GOT3 (cell line): ENCODE measurements at regions not wholly inside any gene's neighbourhood (a gene's known extent, or its start where the extent isn't known, plus 50 kb on each side); places are given as distances from the start of the nearest gene placed in this dataset.

Experiments
- DNase-seq: peaks from one replicate; lab custom pipeline; 2025; ENCODE audit warnings: mixed read lengths; lab: John Stamatoyannopoulos, UW

DNA sequence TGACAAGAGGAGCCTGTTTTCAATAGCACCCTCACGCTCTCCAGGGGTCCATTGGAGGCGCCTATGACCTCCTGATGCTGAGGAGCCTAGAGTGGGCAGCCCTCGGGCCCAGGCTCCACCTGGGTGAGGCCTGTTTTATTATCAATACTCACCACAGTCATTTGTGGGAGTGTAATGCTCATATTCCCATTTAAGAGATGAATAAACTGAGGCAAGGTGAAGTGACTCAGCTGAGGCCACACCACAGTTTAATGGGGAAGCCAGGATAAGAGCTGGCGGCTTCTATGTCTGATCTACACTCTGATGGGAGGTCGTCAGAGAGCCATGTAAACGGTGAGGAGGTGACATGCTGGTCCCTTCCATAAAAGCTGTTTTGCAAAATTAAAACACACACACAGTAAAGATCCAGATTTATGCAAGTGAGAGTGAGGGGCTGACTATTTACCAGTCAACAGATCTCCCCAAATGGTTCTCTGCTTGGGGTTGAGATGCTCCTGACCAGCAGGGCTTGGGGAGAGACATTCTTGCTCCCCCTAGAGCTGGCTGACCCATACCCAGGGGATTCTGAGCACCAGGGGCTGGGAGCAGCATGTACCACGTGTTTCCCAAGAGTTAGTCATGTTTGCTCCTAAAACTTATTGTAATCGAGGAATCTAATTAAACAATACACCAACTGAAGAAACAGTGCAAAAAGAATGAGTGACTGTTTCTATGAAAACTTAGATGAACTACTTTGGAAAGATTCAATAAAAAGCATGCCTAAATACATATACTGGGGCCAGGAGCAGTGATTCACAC lies 81.0 kb upstream of the INSIG1 start:
- no peak for DNase-seq

DNA sequence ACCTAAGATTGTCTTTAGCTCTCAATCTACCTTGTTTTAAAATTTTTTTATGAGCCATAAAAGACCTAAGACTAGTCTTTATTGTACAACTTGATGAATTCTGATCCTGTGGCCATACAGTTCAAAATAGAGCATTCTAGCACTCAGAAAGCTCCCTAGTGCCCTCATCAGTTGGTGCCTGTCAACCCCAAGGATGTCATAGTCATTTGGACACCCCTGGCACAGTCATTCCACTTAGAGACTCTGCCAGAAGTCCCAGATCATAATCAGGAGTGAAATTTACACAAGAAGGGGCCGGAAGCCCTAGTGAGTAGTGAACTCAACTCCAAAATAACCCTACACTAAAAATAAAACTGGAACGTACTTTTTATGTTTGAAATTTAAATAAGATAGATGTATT lies 80.0 kb upstream of the INSIG1 start:
- DNase-seq, result no peak

DNA sequence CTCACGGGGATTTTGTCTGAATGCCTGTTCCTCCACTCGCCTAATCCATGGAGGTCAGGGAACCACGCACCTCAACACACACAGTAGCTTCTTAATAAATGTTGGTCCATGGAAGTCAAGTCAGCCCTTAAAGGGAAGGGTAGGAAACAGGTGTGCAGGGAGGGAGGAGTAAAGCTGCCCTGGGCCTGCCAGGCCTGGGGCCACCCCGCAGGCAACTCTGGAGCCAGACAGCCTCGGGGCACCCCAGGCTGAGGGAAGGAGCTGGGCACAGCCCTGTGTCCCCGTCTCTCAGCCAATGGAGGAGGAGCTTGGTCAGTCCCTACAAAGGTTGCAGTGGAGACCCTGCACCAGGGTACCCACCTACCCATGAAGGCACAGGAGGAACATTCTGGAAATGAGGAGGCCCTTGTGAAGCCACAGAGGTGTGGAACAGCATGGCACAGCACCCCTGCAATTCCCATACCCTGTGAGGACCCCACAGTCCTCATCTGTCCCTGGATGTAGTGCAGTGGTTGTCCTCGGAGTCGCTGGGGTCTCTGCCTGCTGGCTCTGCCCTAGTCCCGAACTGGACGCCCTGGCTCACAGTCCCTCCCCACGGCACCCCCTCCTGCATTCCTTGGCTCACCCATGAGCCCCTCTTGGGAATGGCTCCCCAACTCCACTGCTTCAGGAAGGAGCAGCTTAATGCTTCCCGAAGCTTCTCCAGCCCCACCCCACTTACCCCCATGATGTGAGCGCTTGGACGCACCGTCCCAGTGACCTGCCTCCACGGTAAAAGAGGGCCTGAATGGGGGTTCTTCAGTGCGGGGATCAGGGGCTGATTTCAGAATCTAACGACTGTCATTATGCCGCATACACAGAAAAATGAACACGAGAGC lies 79.2 kb upstream of the INSIG1 start:
- DNase-seq, result no peak

DNA sequence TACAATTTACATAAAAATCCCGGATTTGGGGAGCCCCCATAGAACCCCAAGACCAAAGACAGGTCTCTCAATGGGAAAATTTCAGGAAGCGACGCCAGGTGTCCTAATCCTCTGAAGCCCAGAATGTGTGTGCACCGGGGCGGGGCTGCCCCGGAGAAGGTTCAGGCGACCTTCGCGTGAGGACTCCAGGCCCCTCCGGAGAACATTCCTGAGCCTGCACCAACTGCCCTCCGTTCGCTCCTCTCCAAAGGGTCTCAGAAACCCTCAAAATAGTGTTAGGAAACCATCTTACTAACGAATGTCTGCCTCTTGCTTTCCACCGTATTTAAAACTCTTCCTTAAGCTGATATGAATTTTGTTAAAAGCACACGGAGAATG lies 78.5 kb upstream of the INSIG1 start:
- DNase-seq, result no peak

DNA sequence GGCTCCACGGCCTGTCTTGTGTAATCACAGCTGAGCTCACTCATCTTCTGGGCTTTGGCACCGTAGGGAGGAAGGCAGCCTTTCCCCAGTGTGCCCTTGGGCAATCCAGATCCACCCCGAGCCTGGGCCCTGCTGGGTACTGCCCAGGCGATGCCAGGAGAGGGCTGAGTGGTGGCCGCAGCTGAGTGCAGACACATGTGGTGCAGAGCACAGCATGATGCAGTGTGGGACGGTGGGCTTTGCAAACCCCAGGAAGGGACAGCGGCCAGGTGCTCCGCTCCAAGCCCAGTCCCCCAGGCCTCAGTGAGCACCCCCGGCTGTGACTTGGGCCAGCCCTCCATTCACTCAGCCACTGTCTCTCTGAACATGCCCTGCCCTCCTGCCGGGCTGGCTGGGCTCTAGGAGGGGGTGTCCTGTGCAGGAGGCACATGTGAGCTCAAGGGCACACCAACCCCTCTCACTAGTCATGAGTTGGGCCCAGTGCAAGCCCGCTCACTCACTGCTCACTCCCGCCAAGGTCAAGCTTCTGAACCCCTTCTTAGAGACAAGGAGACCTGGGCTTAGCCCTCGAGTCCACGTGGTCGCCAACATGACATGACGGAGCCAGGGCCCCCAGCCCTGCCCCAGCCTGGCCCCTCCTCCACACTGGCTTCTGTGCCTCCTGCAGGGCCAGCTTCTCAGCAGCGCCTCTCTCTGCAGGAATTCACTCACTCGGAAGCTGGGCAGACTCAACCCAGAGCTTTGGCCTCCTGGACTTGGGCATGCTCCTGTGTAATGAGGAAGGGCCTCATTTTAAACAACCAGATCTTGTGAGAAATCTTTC lies 77.5 kb upstream of the INSIG1 start:
- peak; percentile 24 for DNase-seq

DNA sequence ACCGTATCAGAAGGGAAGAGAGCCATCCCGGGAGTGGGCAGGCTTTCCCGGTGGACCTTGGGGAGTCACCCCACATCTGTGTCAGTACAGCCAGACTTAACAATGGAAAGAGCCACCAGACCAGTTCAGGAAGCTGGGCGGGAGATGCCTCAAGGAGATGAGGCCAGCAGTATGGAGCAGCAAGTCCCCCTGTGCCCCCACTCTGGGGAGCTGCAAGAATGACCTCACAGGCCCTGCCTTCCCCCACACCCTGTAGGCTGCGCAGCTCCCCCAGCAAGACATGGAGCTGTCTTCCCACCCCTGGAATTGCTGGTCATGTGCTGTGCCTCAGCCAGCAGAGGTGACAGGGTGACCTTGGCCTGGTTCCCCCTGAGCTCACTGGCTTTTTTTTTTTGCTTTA lies 76.8 kb upstream of the INSIG1 start:
- DNase-seq, result no peak

DNA sequence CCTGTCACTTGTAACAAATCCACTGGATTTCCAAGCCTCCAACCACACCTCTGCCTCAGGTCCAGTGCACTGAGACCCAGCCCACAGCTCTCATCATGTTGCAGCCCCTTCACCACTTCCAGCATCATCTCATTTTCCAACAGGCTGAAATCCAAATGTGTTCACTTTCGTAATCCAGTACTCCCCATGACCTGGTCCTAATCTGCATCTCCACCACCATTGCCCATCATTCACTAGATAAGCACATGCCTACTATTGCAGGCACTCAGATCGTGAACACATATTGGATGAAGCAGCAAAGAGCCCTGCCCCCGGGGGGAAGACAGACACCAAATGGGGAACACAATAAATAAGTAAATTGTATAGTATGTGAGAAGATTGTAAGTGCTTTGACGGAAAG lies 76.1 kb upstream of the INSIG1 start:
- DNase-seq, result no peak

DNA sequence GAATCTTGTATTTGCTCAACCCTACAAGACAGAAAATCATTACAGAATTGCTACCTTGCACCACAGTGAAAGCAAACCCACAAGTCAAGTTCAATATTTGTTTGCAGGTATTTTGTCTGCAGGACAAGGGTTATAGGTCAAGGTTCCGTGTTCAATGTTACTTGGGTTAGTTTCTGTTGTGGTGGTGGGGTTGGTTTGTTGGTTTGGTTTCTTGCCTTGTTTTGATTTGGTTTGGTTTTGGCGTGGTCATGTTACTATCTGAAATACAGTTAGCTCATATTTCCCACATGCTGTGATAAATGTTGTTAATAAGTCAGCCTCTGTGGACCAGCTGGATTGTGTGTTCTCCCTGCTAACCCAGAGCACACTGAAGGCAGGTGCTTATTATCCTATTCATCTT lies 75.6 kb upstream of the INSIG1 start:
- DNase-seq, result no peak

DNA sequence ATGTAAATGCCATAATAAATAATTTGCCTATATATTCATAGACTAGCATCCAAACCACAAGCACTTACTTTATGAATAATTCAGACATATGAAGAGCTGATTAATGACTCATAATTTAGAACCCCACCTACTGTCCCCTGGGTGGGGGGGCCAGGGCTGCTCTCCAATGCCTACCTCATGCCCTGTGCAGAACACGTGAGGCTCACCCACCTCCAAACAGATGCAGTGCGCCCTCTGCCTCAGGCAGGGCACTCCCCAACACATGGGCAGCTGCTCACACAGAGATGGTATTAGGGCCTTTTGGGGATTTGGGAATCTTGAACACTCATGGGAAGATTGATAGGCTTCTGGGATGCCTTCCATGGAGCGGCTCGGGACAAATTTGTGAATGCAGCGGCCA lies 75.1 kb upstream of the INSIG1 start:
- DNase-seq, result no peak

DNA sequence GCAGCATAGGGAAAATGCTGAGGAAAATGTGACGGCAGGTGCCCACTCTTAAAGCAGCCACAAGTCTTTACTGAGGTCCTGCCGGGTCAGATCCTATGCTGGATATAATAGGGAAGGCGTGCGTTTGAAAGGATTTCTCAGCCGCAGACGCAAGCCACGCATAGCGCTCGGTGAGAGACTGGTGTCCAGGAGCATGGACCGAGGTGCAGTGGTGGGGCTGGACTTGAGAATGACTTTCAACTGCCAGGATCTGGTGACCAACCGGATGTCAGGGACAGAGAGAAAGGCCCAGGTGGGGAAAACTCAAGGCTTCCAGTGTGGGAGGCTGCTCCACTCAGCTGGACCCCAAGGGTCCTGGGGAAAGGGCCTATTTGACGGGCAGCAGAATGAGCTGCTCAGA lies 74.7 kb upstream of the INSIG1 start:
- no peak for DNase-seq

DNA sequence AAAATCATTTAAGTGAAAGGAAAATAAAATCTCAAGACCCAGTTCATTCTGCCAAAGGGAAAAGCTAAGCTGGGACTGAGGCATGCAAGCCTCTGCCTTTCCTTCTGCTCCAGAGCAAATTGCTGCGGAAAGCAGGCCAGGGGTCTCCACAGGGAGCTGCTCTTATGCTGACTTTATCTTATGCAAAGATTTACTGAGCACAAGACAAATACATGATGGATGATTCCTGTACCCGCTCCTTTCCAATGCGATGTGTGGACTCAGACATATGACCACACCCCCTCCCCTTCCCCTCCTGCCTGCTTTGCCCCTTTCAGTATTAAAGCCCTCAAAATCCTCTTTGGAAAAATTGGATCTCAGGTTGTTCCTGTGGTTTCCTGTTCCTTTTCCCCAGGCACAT lies 74.2 kb upstream of the INSIG1 start:
- no peak for DNase-seq

DNA sequence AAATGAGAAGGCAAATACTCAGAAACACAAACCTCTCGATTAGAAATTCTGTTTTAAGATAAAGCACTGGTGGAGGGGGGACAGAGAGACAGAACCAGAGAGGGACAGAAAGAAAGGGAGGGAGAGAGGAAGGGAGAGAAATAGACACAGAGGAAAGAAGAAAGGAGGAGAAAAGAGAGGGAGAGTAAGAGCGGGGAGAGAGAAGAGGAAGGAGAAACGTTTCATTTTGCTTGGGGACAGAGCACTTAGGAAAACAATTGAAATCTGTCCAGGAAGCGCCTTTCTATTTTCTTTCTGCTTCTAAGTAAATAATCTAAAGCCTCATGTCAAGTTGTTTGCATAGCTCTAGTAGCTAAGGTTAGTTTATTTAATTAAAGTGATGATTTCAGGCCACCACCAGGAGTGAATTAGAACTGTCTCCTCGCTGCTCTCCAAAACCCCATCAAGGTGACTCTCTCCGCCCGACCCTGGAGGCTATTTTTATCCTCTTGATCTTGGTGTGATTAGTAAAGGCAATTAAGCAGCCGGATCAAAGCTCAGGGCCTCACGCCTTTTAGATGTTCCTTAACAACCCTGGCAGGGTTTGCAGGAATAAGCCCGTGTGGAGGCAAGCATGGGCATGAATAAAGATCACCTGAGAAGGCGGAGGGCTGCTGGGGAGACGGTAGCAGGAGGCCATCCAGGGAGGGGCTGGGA lies 73.4 kb upstream of the INSIG1 start:
- no peak for DNase-seq

DNA sequence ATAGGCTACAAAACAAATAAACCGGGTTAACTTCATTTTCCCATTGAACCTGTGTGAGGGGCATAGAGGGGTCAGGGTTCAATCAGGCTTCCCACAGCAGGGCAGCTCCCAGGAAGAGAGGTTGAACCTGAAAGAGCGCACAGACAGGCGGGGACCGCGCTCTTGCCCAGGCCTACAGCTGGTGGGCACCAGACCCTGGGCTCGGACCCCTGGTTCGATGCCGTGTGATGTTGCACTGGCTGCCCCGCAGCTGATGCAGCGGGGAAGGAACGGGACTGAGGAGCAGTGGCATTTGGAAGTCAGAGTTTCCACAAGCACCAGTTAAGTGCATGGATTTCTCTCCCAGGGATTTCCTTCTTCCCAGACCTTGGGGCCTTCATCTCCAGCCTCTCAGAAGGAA lies 72.6 kb upstream of the INSIG1 start:
- no peak for DNase-seq

DNA sequence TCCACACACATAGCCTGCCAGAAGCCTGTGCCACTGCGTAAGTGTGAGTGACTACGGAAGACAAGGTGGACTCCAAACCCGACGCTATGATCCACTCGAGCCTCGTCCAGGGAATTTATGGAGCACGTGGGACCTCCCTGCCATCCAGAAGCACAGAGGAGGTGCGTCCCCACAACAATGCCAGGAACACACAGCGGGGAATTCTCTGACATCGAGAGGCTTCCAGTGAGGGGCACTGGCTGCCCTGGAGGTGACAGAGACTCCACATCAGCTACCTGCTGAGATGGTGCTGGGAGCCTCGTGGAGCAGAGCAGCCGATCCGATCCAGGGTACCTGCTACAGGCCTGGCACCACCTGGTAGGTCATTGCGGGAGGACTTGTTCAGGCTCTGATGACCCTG lies 72.2 kb upstream of the INSIG1 start:
- no peak for DNase-seq

DNA sequence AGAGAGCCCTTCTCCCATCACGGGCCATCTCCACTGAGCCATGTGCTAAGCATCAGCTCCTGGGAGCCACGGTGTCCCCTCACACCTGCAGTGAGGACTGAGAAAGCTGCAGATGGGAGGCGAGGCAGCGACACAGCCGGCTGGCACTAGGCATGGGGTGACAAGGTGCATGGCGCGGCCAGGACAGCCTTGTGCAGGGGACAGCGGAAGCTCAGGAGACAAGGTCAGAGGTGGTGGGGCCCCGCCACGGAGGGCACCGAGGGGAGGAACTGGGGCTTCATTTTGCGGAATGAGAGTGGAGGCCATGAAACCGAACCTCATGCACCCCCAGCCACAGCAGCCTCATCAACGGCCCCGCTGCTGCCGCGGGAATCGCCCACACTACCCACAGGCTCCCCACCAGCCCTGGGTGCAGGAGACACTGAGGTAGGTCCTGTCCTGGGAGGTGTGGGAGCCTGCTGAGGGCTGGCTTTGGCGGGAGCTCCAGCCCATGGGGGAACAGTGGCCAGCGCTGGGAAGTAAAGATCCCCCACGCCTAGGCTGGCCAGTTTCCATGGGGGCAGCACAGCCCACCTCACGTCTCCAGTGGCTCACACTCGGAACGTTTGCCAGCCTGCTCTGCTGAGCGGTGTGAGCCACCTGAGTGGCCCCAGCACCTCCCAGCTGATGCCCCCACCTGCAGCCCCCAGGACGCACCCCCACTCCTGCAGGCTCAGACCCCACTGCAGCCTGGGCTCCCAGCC lies 71.2 kb upstream of the INSIG1 start:
- no peak for DNase-seq

DNA sequence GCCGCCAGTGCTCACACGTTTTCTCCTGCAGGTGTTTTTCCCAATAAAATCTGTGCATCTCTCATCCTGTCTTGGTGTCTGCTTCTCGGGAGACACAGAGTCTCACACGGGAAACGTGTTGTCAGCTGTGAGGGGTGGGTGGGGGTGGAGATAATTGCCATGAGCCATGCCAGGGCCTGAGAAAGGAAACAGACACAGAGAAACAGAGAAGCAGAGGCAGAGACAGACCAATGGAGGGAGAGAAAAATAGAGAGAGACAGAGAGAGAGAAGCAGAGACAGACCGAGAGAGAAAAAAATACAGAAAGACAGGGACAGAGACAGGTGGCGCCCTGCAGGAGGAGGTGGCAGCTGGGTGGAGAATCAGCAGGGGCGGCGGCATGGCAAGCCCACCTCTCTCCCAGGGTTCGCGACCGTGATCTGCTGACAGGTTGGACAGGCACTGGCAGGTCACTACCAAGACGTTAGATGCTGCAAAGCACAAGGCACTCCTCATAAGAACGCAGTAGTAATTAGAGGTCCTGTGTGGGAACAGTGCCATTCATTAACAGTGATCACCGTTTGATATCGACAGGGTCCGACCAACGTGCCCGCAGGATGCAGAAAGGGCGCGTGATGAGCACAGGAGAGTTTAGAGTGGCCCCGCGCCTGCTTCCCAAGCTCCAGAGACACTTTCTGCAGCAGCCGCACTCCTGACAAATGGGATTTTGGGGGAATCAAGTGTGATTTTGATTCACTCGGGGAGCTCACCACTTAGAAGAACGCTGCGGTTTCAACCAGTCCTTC lies 70.5 kb upstream of the INSIG1 start:
- no peak for DNase-seq

DNA sequence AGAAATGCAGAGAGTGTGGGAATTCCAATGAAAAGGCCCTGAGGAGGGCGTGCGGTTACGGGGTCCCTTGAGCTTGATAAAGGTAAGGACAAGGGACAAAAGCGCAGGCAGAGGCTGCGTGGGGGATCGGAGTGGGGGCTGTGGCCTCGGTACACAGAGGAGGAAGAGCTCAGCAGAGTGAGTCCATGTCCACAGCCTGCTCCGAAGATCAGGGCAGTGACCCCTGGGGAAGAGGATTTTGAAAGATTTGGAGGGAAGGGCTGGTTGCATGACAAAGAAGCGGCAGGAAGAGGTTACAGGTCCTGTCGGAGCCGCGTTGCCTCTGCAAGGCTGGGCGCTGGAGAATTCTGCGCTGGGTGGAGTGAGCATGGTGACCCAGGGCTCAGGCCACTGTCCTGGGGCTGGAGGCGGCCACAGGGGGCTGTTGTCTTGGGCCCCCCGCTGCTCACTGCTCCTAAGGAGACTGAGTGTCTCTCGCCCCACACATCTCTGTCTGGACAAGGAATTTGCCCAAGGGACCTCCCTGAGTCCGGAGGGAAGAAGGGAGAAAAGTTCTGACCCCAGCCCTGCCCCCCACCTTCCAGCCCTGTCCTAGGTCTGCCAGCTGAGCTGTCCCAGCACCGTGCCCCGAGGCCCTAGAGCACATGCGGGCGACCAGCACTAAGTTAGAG lies 69.8 kb upstream of the INSIG1 start:
- no peak for DNase-seq

DNA sequence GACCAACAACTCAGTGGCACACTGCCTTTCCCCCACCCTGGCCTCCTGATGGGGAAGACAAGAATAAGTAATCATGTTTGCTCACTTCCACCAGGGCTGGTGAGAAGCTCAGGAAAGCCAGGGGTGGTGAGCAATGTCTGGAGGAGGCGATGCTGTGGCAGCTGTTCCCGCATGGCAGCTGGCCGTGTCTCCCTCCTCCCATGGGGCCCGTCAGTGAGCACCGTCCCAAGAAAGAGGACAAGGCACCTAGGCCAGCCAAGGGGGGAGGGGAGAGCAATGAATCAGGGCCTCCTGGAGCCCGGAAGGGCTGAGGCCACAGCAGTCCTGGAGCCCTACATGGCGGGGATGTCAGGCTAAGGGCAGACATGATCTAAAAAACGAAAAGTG lies 69.2 kb upstream of the INSIG1 start:
- DNase-seq, result no peak

DNA sequence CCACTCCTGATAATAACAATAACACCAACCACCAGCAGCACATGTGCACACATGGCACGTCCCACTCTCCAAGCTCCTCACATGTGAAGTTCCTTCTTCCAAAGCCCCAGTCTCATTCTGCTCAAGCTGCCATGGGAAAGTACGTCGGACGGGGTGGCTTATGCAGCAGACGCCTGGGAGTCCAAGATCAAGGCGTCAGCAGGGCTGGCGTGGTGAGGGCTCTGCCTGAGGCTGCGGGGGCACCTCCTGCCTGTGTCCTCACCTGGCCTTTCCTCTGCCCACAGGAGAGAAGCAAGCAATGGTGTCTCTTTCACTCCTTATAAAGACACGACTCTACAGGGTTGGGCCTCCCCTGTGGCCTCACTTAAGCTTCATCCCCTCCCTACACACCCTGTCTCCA lies 68.8 kb upstream of the INSIG1 start:
- no peak for DNase-seq
